Activated T-cell treated with anti-CD3 and anti-CD28 coated beads for 4 hours (primary cell): ENCODE measurements at regions not wholly inside any gene's neighbourhood (a gene's known extent, or its start where the extent isn't known, plus 50 kb on each side); places are given as distances from the start of the nearest gene placed in this dataset.
"Not testable (repeated sequence)": the region's sequence is repeated elsewhere in the genome, so short reads cannot be mapped to it uniquely, and the experiment has no call there.

Experiments
- DNase-seq: peaks from one replicate; pipeline ENCODE4 v3.0.0-alpha.2; 2020

- DNase-seq, result no peak
Observed at GRCh38 chr20:47991875-47992488, 206.7 kb upstream of the SULF2 start.

- DNase-seq, result no peak
Observed at GRCh38 chr20:47990507-47991150, 205.3 kb upstream of the SULF2 start.

- no peak for DNase-seq
Observed at GRCh38 chr20:47989957-47990356, 204.7 kb upstream of the SULF2 start.

GRCh38 chr20:47988676-47989075 lies 203.4 kb upstream of the SULF2 start:
- no peak for DNase-seq

GRCh38 chr20:47985092-47985850 lies 200.0 kb upstream of the SULF2 start:
- DNase-seq, result no peak

- no peak for DNase-seq
Observed at GRCh38 chr20:47984437-47984836, 199.2 kb upstream of the SULF2 start.

- not testable (repeated sequence) for DNase-seq
Observed at GRCh38 chr20:47983642-47984041, 198.4 kb upstream of the SULF2 start.

- DNase-seq, result no peak
Observed at GRCh38 chr20:47982574-47983360, 197.5 kb upstream of the SULF2 start.

GRCh38 chr20:47981222-47981621 lies 195.9 kb upstream of the SULF2 start:
- DNase-seq, result no peak

- DNase-seq, result no peak
Observed at GRCh38 chr20:47980336-47981177, 195.3 kb upstream of the SULF2 start.

- DNase-seq, result not testable (repeated sequence)
Observed at GRCh38 chr20:47979361-47980095, 194.2 kb upstream of the SULF2 start.

- DNase-seq, result not testable (repeated sequence)
Observed at GRCh38 chr20:47978428-47979120, 193.3 kb upstream of the SULF2 start.

GRCh38 chr20:47977789-47978252 lies 192.5 kb upstream of the SULF2 start:
- DNase-seq, result not testable (repeated sequence)

GRCh38 chr20:47977017-47977788 lies 191.9 kb upstream of the SULF2 start:
- not testable (repeated sequence) for DNase-seq

- DNase-seq, result no peak
Observed at GRCh38 chr20:47974234-47974878, 189.1 kb upstream of the SULF2 start.

- DNase-seq, result no peak
Observed at GRCh38 chr20:47973519-47974233, 188.4 kb upstream of the SULF2 start.

GRCh38 chr20:47972916-47973309 lies 187.6 kb upstream of the SULF2 start:
- DNase-seq, result no peak

- DNase-seq, result not testable (repeated sequence)
Observed at GRCh38 chr20:47972297-47972915, 187.1 kb upstream of the SULF2 start.
